ENCODE measurements at regions not wholly inside any gene's neighbourhood (a gene's known extent, or its start where the extent isn't known, plus 50 kb on each side); places are given as distances from the start of the nearest gene placed in this dataset.

DNA sequence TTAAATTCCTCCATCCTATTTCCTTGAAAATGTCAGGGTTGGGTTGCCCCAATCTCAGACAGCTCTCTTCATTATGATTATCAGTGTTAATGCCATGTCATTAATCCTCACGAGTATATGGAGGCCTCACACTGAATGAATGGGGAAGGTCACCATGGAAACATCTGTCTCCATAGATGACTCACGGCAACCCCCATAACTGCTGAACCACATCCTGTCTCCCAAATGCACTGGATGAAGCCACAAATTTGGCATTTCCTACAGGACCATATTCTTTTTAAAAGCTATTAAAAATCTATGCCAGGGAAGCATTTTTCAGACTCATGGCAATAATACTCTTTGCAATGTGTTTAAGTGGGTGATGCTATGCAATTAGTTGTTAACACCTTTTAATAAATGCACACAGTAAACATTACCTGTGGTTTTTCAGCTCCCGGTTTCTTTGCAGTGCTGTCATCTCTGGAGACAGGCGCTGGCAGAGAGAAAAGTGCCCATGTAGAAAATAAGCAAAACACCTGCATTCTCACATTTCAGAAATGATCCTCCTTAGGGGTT, 80.1 kb upstream of the PTPRK start:
- TF ChIP-seq, protein P1, sequence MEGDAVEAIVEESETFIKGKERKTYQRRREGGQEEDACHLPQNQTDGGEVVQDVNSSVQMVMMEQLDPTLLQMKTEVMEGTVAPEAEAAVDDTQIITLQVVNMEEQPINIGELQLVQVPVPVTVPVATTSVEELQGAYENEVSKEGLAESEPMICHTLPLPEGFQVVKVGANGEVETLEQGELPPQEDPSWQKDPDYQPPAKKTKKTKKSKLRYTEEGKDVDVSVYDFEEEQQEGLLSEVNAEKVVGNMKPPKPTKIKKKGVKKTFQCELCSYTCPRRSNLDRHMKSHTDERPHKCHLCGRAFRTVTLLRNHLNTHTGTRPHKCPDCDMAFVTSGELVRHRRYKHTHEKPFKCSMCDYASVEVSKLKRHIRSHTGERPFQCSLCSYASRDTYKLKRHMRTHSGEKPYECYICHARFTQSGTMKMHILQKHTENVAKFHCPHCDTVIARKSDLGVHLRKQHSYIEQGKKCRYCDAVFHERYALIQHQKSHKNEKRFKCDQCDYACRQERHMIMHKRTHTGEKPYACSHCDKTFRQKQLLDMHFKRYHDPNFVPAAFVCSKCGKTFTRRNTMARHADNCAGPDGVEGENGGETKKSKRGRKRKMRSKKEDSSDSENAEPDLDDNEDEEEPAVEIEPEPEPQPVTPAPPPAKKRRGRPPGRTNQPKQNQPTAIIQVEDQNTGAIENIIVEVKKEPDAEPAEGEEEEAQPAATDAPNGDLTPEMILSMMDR (IDR thresholded peaks at IDR 0.05): no peak
- TF ChIP-seq POLR2A (IDR thresholded peaks at IDR 0.05): no peak
